H9 (cell line): ENCODE measurements at regions not wholly inside any gene's neighbourhood (a gene's known extent, or its start where the extent isn't known, plus 50 kb on each side); places are given as distances from the start of the nearest gene placed in this dataset.

Source experiments
- DNase-seq: peaks from one replicate; pipeline ENCODE4 v3.0.0-alpha.2; 2017
- H2AFZ ChIP-seq: one replicate; pipeline ENCODE4 v1.6.1; 2013; ENCODE audit warnings: mild to moderate bottlenecking, low read length, control low read depth, moderate library complexity
- H2AK5ac ChIP-seq: 2 replicates; pipeline ENCODE4 v1.6.1; 2013; ENCODE audit warnings: low read length, control low read depth, mixed read lengths; ENCODE audit not compliant: insufficient read length
- H2BK120ac ChIP-seq: one replicate; pipeline ENCODE4 v1.6.1; 2013; ENCODE audit warnings: low read depth, mild to moderate bottlenecking, low read length, control low read depth, inconsistent platforms; ENCODE audit not compliant: poor library complexity, severe bottlenecking
- H2BK12ac ChIP-seq: 2 replicates; pipeline ENCODE4 v1.6.1; 2013; ENCODE audit warnings: low read length, control low read depth, mixed read lengths, low read depth; ENCODE audit not compliant: insufficient read length
- H2BK15ac ChIP-seq: 2 replicates; pipeline ENCODE4 v1.6.1; 2013; ENCODE audit warnings: low read depth, low read length, control low read depth
- H2BK20ac ChIP-seq: one replicate; pipeline ENCODE4 v1.6.1; 2013; ENCODE audit warnings: low read depth, mild to moderate bottlenecking, low read length, control low read depth, inconsistent platforms; ENCODE audit not compliant: poor library complexity, severe bottlenecking
- H2BK5ac ChIP-seq: 2 replicates; pipeline ENCODE4 v1.6.1; 2013; ENCODE audit warnings: low read length, control low read depth, mixed read lengths; ENCODE audit not compliant: insufficient read length
- H3K14ac ChIP-seq: 2 replicates; pipeline ENCODE4 v1.6.1; 2013; ENCODE audit warnings: low read length, control low read depth; ENCODE audit not compliant: insufficient read depth
- H3K18ac ChIP-seq: 2 replicates; pipeline ENCODE4 v1.6.1; 2013; ENCODE audit warnings: low read depth, mild to moderate bottlenecking, mixed read lengths, low read length, control low read depth; ENCODE audit not compliant: insufficient read length
- H3K23ac ChIP-seq: 2 replicates; pipeline ENCODE4 v1.6.1; 2013; ENCODE audit warnings: low read length, control low read depth, mixed read lengths, low read depth; ENCODE audit not compliant: insufficient read length
- H3K23me2 ChIP-seq: 2 replicates; pipeline ENCODE4 v1.6.1; 2013; ENCODE audit warnings: low read depth, mild to moderate bottlenecking, mixed read lengths, low read length, control low read depth; ENCODE audit not compliant: insufficient read length, poor library complexity, severe bottlenecking
- H3K27ac ChIP-seq: 2 replicates; pipeline ENCODE4 v1.5.1; 2013; ENCODE audit warnings: low read length, control low read depth, mixed read lengths, low read depth; ENCODE audit not compliant: insufficient read length
- H3K27me3 ChIP-seq: 2 replicates; pipeline ENCODE4 v1.6.1; 2013; ENCODE audit warnings: low read length, control low read depth, inconsistent platforms; ENCODE audit not compliant: insufficient read depth
- H3K4ac ChIP-seq: 2 replicates; pipeline ENCODE4 v1.6.1; 2013; ENCODE audit warnings: low read depth, mild to moderate bottlenecking, control low read depth, inconsistent platforms, low read length, moderate library complexity
- H3K4me1 ChIP-seq: 2 replicates; pipeline ENCODE4 v1.6.1; 2013; ENCODE audit warnings: low read length, control low read depth, inconsistent platforms; ENCODE audit not compliant: insufficient read depth
- H3K4me2 ChIP-seq: 2 replicates; pipeline ENCODE4 v1.6.1; 2013; ENCODE audit warnings: low read length, control low read depth, mixed read lengths; ENCODE audit not compliant: insufficient read length, insufficient read depth
- H3K56ac ChIP-seq: 2 replicates; pipeline ENCODE4 v1.6.1; 2013; ENCODE audit warnings: low read depth, mild to moderate bottlenecking, mixed read lengths, low read length, control low read depth; ENCODE audit not compliant: insufficient read length
- H3K79me1 ChIP-seq: 2 replicates; pipeline ENCODE4 v1.6.1; 2013; ENCODE audit warnings: low read depth, mild to moderate bottlenecking, moderate library complexity, low read length, control low read depth, inconsistent platforms; ENCODE audit not compliant: insufficient read depth, poor library complexity, severe bottlenecking
- H3K79me2 ChIP-seq: 2 replicates; pipeline ENCODE4 v1.6.1; 2013; ENCODE audit warnings: low read length, control low read depth, inconsistent platforms; ENCODE audit not compliant: insufficient read depth
- H3K9ac ChIP-seq: 2 replicates; pipeline ENCODE4 v1.6.1; 2013; ENCODE audit warnings: low read length, control low read depth, mixed read lengths; ENCODE audit not compliant: insufficient read length; ENCODE audit errors: extremely low read depth
- H3K9me3 ChIP-seq: one replicate; pipeline ENCODE4 v1.6.1; 2013; ENCODE audit warnings: low read depth, low read length, inconsistent platforms; ENCODE audit not compliant: control insufficient read depth
- H3T11ph ChIP-seq: one replicate; pipeline ENCODE4 v1.6.1; 2013; ENCODE audit warnings: mild to moderate bottlenecking, low read length, control low read depth, inconsistent platforms
- H4K20me1 ChIP-seq: one replicate; pipeline ENCODE4 v1.6.1; 2013; ENCODE audit not compliant: control insufficient read depth, insufficient read length, insufficient read depth
- H4K5ac ChIP-seq: 2 replicates; pipeline ENCODE4 v1.6.1; 2013; ENCODE audit warnings: low read depth, mild to moderate bottlenecking, mixed read lengths, low read length, control low read depth; ENCODE audit not compliant: insufficient read length
- H4K8ac ChIP-seq: replicated peaks from 2 replicates; pipeline ENCODE4 v1.6.1; 2013; ENCODE audit warnings: low read length, control low read depth, mixed read lengths, low read depth; ENCODE audit not compliant: insufficient read length
- H4K91ac ChIP-seq: 2 replicates; pipeline ENCODE4 v1.6.1; 2013; ENCODE audit warnings: low read depth, mild to moderate bottlenecking, moderate library complexity, mixed read lengths, low read length, control low read depth; ENCODE audit not compliant: insufficient read length
- H3K27ac Mint-ChIP-seq, 3 experiments: 2 replicates in 2 of 3; 3 replicates in 1 of 3; pipeline ENCODE4 v1.8.0; 2020 to 2021; ENCODE audit warnings: mixed read lengths in 3 of 3, mild to moderate bottlenecking in 1 of 3, moderate library complexity in 1 of 3
- H3K27me3 Mint-ChIP-seq: 2 replicates; pipeline ENCODE4 v1.8.0; 2021; ENCODE audit warnings: low read depth, mild to moderate bottlenecking, moderate library complexity, mixed read lengths
- H3K36me3 Mint-ChIP-seq, 3 experiments: 2 replicates in 2 of 3; 3 replicates in 1 of 3; pipeline ENCODE4 v1.8.0; 2020 to 2021; ENCODE audit warnings: low read depth in 3 of 3, mixed read lengths in 3 of 3; ENCODE audit not compliant: insufficient read depth in 1 of 3
- H3K4me1 Mint-ChIP-seq, 2 experiments: 2 replicates each; pipeline ENCODE4 v1.8.0; 2020; ENCODE audit warnings: mixed read lengths in 2 of 2
- H3K4me3 Mint-ChIP-seq, 2 experiments: 2 replicates in 1 of 2; 3 replicates in 1 of 2; pipeline ENCODE4 v1.8.0; 2020 to 2021; ENCODE audit warnings: mild to moderate bottlenecking in 2 of 2, mixed read lengths in 2 of 2, moderate library complexity in 1 of 2
- H3K9me3 Mint-ChIP-seq, 2 experiments: 2 replicates in 1 of 2; 3 replicates in 1 of 2; pipeline ENCODE4 v1.8.0; 2020; ENCODE audit warnings: mild to moderate bottlenecking in 2 of 2, mixed read lengths in 2 of 2, moderate library complexity in 1 of 2
- WGBS: extraction: QIAGEN DNeasy Blood & Tissue Kit; methylation state at CpG from one replicate; pipeline ENCODE4 v1.1.7; 2013; ENCODE audit warnings: missing lambda C conversion rate, low lambda C conversion rate, mixed read lengths; ENCODE audit not compliant: insufficient read length; ENCODE audit errors: extremely low coverage; 5-methylcytosine and 5-hydroxymethylcytosine counted together
- TF ChIP-seq, protein P1 (sequence below): fragments of 200-600 bp; sonication (generic); conservative IDR thresholded peaks from 3 replicates; pipeline ENCODE4 v1.8.0; 2021; ENCODE audit warnings: antibody characterized with exemption, mild to moderate bottlenecking

DNA sequence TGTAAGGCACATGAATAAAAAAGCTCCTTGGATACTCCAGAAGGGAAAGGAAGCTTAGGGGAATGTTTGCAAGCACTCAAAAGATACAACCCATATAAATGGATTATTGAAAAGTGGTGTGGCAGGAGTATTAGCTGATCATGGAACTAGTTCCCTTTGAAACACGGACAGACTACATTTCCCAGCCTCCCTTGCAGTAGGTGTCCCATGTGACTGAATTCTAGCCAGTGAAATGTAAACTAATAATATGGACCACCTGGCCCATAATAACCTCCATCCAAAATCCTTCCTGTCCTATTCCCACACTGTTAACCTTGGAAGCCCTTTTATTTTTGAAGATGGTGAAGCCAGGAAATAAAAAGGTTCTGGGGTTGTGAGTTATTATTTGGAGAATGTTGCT is 242.3 kb downstream of the SUDS3 start:
- H3K36me3 Mint-ChIP-seq: peaks cover 3 to 18% (median 3%) of the 10 kb centered on the region in 3 experiments
- H3K9ac ChIP-seq: no peak overlapping the region
- no peak overlapping the region for H3T11ph ChIP-seq
- no peaks in the 10 kb centered on the region for H3K23me2 ChIP-seq
- no peaks in the 10 kb centered on the region for H4K20me1 ChIP-seq
- no peaks in the 10 kb centered on the region for H3K27me3 Mint-ChIP-seq
- no peak overlapping the region for H3K14ac ChIP-seq
- H3K27me3 ChIP-seq: no peaks in the 10 kb centered on the region
- no peak overlapping the region for H3K18ac ChIP-seq
- no peak overlapping the region for H3K4ac ChIP-seq
- H2BK15ac ChIP-seq: no peak overlapping the region
- no peak for DNase-seq
- H4K8ac ChIP-seq: no peak overlapping the region
- no peak overlapping the region for H3K4me3 Mint-ChIP-seq
- no peaks in the 10 kb centered on the region for H3K79me1 ChIP-seq
- peak overlapping the region; percentile 42 for H3K27ac ChIP-seq
- H3K9me3 Mint-ChIP-seq: peaks cover 11 to 15% of the 10 kb centered on the region in 2 experiments
- H3K23ac ChIP-seq: no peak overlapping the region
- no peak overlapping the region for H3K56ac ChIP-seq
- H3K27ac Mint-ChIP-seq: peak overlapping the region in 2 of 3 experiments; percentile 70 to 78; a peak in 5 of 7 replicates
- no peak overlapping the region for H4K5ac ChIP-seq
- no peak overlapping the region for H2BK120ac ChIP-seq
- H4K91ac ChIP-seq: no peak overlapping the region
- no peak overlapping the region for H3K4me2 ChIP-seq
- TF ChIP-seq, protein P1, sequence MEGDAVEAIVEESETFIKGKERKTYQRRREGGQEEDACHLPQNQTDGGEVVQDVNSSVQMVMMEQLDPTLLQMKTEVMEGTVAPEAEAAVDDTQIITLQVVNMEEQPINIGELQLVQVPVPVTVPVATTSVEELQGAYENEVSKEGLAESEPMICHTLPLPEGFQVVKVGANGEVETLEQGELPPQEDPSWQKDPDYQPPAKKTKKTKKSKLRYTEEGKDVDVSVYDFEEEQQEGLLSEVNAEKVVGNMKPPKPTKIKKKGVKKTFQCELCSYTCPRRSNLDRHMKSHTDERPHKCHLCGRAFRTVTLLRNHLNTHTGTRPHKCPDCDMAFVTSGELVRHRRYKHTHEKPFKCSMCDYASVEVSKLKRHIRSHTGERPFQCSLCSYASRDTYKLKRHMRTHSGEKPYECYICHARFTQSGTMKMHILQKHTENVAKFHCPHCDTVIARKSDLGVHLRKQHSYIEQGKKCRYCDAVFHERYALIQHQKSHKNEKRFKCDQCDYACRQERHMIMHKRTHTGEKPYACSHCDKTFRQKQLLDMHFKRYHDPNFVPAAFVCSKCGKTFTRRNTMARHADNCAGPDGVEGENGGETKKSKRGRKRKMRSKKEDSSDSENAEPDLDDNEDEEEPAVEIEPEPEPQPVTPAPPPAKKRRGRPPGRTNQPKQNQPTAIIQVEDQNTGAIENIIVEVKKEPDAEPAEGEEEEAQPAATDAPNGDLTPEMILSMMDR: no peak
- H2BK5ac ChIP-seq: no peak overlapping the region
- WGBS: no CpG with 5 or more reads among the region's 1 CpG
- H3K9me3 ChIP-seq: no peaks in the 10 kb centered on the region
- H2AK5ac ChIP-seq: no peak overlapping the region
- H2AFZ ChIP-seq: no peak overlapping the region
- no peaks in the 10 kb centered on the region for H3K79me2 ChIP-seq
- no peak overlapping the region for H2BK12ac ChIP-seq
- no peak overlapping the region for H2BK20ac ChIP-seq
- peaks cover 36 to 43% of the 10 kb centered on the region in 2 experiments for H3K4me1 Mint-ChIP-seq
- no peaks in the 10 kb centered on the region; the same call in none of the 2 replicates for H3K4me1 ChIP-seq
